ENCODE measurements at regions not wholly inside any gene's neighbourhood (a gene's known extent, or its start where the extent isn't known, plus 50 kb on each side); places are given as distances from the start of the nearest gene placed in this dataset.

- no peaks in the 10 kb centered on the region for H3K79me2 ChIP-seq (ENCODE audit: control insufficient read depth in 1 of 2, insufficient read depth in 2 of 2, low read length in 2 of 2)
- POLR2A ChIA-PET (ENCODE audit: partially characterized antibody): no interaction called here
- TF ChIP-seq NANOG (IDR thresholded peaks at IDR 0.05; ENCODE audit: insufficient read depth, low read depth, low read length, poor library complexity, severe bottlenecking): no peak
- TF ChIP-seq SUZ12 (IDR thresholded peaks at IDR 0.05; ENCODE audit: low read length): no peak
- TF ChIP-seq SIRT6 (IDR thresholded peaks at IDR 0.05; ENCODE audit: low read length): no peak
- H2AFZ ChIP-seq (ENCODE audit: low read length): no peak overlapping the region
- H3K9ac ChIP-seq (replicated peaks in 1 of 4; ENCODE audit: extremely low read depth in 1 of 4, low read depth in 3 of 4, low read length in 3 of 4): no peak overlapping the region
- no peak overlapping the region for H3K56ac ChIP-seq (replicated peaks; ENCODE audit: insufficient read length, low read depth, low read length)
- H2BK120ac ChIP-seq (replicated peaks; ENCODE audit: low read depth, low read length): no peak overlapping the region
- no peaks in the 10 kb centered on the region for H3K27me3 ChIP-seq (replicated peaks in 1 of 4; ENCODE audit: control insufficient read depth in 3 of 4, extremely low read depth in 1 of 4, insufficient read depth in 3 of 4, low read length in 3 of 4)
- CTCF ChIA-PET (ENCODE audit: partially characterized antibody): interaction anchor here (1.1 to 1.2 kb wide), 2 partner anchors 11 to 510 kb away, joined by 3 to 4 read pairs; no protein-coding TSS in a partner anchor
- no peak overlapping the region for H2AK5ac ChIP-seq (ENCODE audit: low read depth, low read length)
- no peak overlapping the region for H4K5ac ChIP-seq (ENCODE audit: insufficient read length, low read depth, low read length)
- 91% methylated on average over 1 of the region's 1 CpG; no CpG with 5 or more reads in 1 of the 2 experiments for WGBS, 2 experiments (ENCODE audit: extremely low coverage in 1 of 2, insufficient coverage in 1 of 2, insufficient read length in 1 of 2, insufficient replicate concordance in 2 of 2, low coverage in 1 of 2, low lambda C conversion rate in 2 of 2, missing lambda C conversion rate in 1 of 2)
- no peak overlapping the region for H3K4me3 ChIP-seq (ENCODE audit: extremely low read depth in 1 of 4, insufficient read depth in 2 of 4, low read depth in 3 of 4, low read length in 4 of 4)
- DNase-seq (ENCODE audit: low read depth in 1 of 2, low spot score in 2 of 2) (no peak), FAIRE-seq (no peak)
- H3K23ac ChIP-seq (ENCODE audit: insufficient read length): no peak overlapping the region
- H3K4ac ChIP-seq (replicated peaks; ENCODE audit: insufficient read length, low read depth, low read length): no peak overlapping the region
- no peaks in the 10 kb centered on the region for H3K4me1 ChIP-seq (replicated peaks in 1 of 4; ENCODE audit: control insufficient read depth in 3 of 4, insufficient read depth in 4 of 4, low read length in 3 of 4)
- H3K27ac ChIP-seq (ENCODE audit: low read depth, low read length): no peak overlapping the region
- H3K23me2 ChIP-seq (ENCODE audit: low read depth, low read length): no peaks in the 10 kb centered on the region
- H3K36me3 ChIP-seq (ENCODE audit: control insufficient read depth in 2 of 4, insufficient read depth in 4 of 4, low read length in 3 of 4): no peaks in the 10 kb centered on the region
- no peak overlapping the region for H2BK20ac ChIP-seq (ENCODE audit: low read length)
- H2BK12ac ChIP-seq (ENCODE audit: low read depth, low read length): no peak overlapping the region
- no peak overlapping the region for H2BK15ac ChIP-seq (ENCODE audit: low read length)
- no peaks in the 10 kb centered on the region for H4K20me1 ChIP-seq (replicated peaks in 1 of 2; ENCODE audit: control insufficient read depth in 1 of 2, insufficient read depth in 2 of 2, low read length in 2 of 2)
- H3K79me1 ChIP-seq (ENCODE audit: low read depth, low read length): no peaks in the 10 kb centered on the region
- no peak overlapping the region for H4K91ac ChIP-seq (replicated peaks; ENCODE audit: insufficient read length, low read length)
- no peak overlapping the region for H3K4me2 ChIP-seq (ENCODE audit: insufficient read depth in 1 of 2, low read depth in 2 of 2, low read length in 2 of 2)
- no peak overlapping the region for H2BK5ac ChIP-seq (ENCODE audit: low read depth, low read length)
- no peak overlapping the region for H4K8ac ChIP-seq (ENCODE audit: extremely low read depth, insufficient read depth, low read length)
- no peak overlapping the region for H3K18ac ChIP-seq (ENCODE audit: extremely low read depth, low read length)
- H3K14ac ChIP-seq (ENCODE audit: insufficient read length): no peak overlapping the region
- H3K9me3 ChIP-seq (ENCODE audit: insufficient read depth in 2 of 2, low read depth in 1 of 2, low read length in 1 of 2): no peaks in the 10 kb centered on the region
Measured at GRCh38 chr7:81430761-81431160, 339.1 kb downstream of the HGF start.
